CD4-positive, alpha-beta T cell (primary cell): ENCODE measurements at regions not wholly inside any gene's neighbourhood (a gene's known extent, or its start where the extent isn't known, plus 50 kb on each side); places are given as distances from the start of the nearest gene placed in this dataset.

Experiments used
- ATAC-seq: fragments of 200-7000 bp; cut with Tn5 transposase; one replicate; pipeline ENCODE4 v1.10.0; 2022; ENCODE audit warnings: mild to moderate bottlenecking; ENCODE audit not compliant: poor library complexity
- CTCF ChIA-PET: fragments of 350-600 bp; sonication (Branson Sonifier 250); formaldehyde crosslinking; loops from one replicate; lab custom pipeline; 2021; ENCODE audit warnings: antibody characterized with exemption, inconsistent platforms; lab: Charles Lee
- POLR2A ChIA-PET: fragments of 350-600 bp; sonication (Branson Sonifier 250); formaldehyde crosslinking; loops from one replicate; lab custom pipeline; 2021; ENCODE audit warnings: antibody characterized with exemption, inconsistent platforms; lab: Charles Lee
- DNase-seq, 14 experiments: peaks; one replicate each; pipeline ENCODE4 v3.0.0-alpha.2; 2013 to 2020; ENCODE audit warnings: mixed read lengths in 2 of 14
- H3K27ac ChIP-seq, 2 donors: one replicate each; pipeline versions ENCODE4 v1.5.1 to v1.7.0; 2013; ENCODE audit warnings: low read length in 2 of 2, low read depth in 1 of 2, mild to moderate bottlenecking in 1 of 2
- H3K27me3 ChIP-seq, 2 experiments: 1 replicate in 1 of 2; 2 replicates in 1 of 2; pipeline versions ENCODE4 v1.6.1 to v1.7.0; 2013; ENCODE audit warnings: low read length in 2 of 2, control low read depth in 1 of 2, mild to moderate bottlenecking in 1 of 2, moderate library complexity in 1 of 2; ENCODE audit not compliant: insufficient read depth in 2 of 2, control insufficient read depth in 1 of 2
- H3K36me3 ChIP-seq: one replicate; pipeline ENCODE4 v1.6.1; 2013; ENCODE audit warnings: low read length, control low read depth; ENCODE audit not compliant: insufficient read depth
- H3K4me1 ChIP-seq: one replicate; pipeline ENCODE4 v1.6.1; 2013; ENCODE audit warnings: low read length, control low read depth; ENCODE audit not compliant: insufficient read depth
- H3K4me3 ChIP-seq: one replicate; pipeline ENCODE4 v1.5.1; 2013; ENCODE audit warnings: mild to moderate bottlenecking, low read length, moderate library complexity
- H3K9me3 ChIP-seq, 2 experiments: 1 replicate in 1 of 2; 2 replicates in 1 of 2; pipeline versions ENCODE4 v1.6.1 to v1.7.0; 2013; ENCODE audit warnings: low read length in 2 of 2, mild to moderate bottlenecking in 2 of 2, control low read depth in 1 of 2, moderate library complexity in 1 of 2; ENCODE audit not compliant: control insufficient read depth in 1 of 2, insufficient read depth in 1 of 2
- H3K27ac Mint-ChIP-seq: one replicate; pipeline ENCODE4 v1.8.0; 2020; ENCODE audit warnings: mixed read lengths
- H3K27me3 Mint-ChIP-seq: one replicate; pipeline ENCODE4 v1.8.0; 2021; ENCODE audit warnings: mixed read lengths
- H3K36me3 Mint-ChIP-seq: one replicate; pipeline ENCODE4 v1.8.0; 2021; ENCODE audit warnings: low read depth, mixed read lengths
- H3K4me1 Mint-ChIP-seq: one replicate; pipeline ENCODE4 v1.8.0; 2021; ENCODE audit warnings: low read depth, mixed read lengths
- H3K4me3 Mint-ChIP-seq: one replicate; pipeline ENCODE4 v1.8.0; 2020; ENCODE audit warnings: mild to moderate bottlenecking, mixed read lengths
- H3K9me3 Mint-ChIP-seq: one replicate; pipeline ENCODE4 v1.8.0; 2020; ENCODE audit warnings: mixed read lengths
- CTCF ChIP-seq: fragments of 200-600 bp; IDR thresholded peaks from one replicate; pipeline ENCODE4 v1.8.0; 2022; ENCODE audit warnings: antibody characterized with exemption, mild to moderate bottlenecking
- intact Hi-C, 2 experiments: fragments of 100-400 bp; cut with DNase I in 1 of 2; cut with micrococcal nuclease in 1 of 2; formaldehyde crosslinking; loops; one replicate each; pipeline versions ENCODE4 v1.15.1 to v1.9.0; 2023 to 2025; cut with DNase I, micrococcal nuclease

- peaks cover 0 to 4% of the 10 kb centered on the region in 2 experiments for H3K27me3 ChIP-seq
- DNase-seq = peak in 2 of 14 experiments; percentile 10 to 26
- Mint-ChIP-seq H3K27me3 (peaks cover 13% of the 10 kb centered on the region), H3K9me3 (no peaks in the 10 kb centered on the region), H3K4me3 (no peak overlapping the region), H3K4me1 (peaks cover 5% of the 10 kb centered on the region), H3K36me3 (no peaks in the 10 kb centered on the region), H3K27ac (no peak overlapping the region)
- no peaks in the 10 kb centered on the region for H3K36me3 ChIP-seq
- ChIA-PET CTCF (no interaction called here), POLR2A (no interaction called here)
- H3K9me3 ChIP-seq = peaks cover 0 to 5% of the 10 kb centered on the region in 2 experiments
- H3K4me3 ChIP-seq = no peak overlapping the region
- TF ChIP-seq CTCF = no peak
- intact Hi-C loops = no loop called here
- peaks cover 4% of the 10 kb centered on the region for H3K4me1 ChIP-seq
- ATAC-seq = no peak
- no peak overlapping the region for H3K27ac ChIP-seq
Observed at GRCh38 chr9:96139592-96140295, 162.2 kb downstream of the HSD17B3 start.

- Histone ChIP-seq H3K9me3 (peaks cover 0 to 9% of the 10 kb centered on the region in 2 experiments), H3K36me3 (no peaks in the 10 kb centered on the region), H3K27me3 (no peaks in the 10 kb centered on the region), H3K4me3 (no peak overlapping the region), H3K27ac (no peak overlapping the region), H3K4me1 (peaks cover 4% of the 10 kb centered on the region)
- no peak for DNase-seq
- ChIA-PET POLR2A (no interaction called here), CTCF (no interaction called here)
- H3K27ac Mint-ChIP-seq = no peak overlapping the region
- H3K27me3 Mint-ChIP-seq = peaks cover 7% of the 10 kb centered on the region
- peaks cover 3% of the 10 kb centered on the region for H3K9me3 Mint-ChIP-seq
- TF ChIP-seq CTCF = no peak
- no peak for ATAC-seq
- peaks cover 5% of the 10 kb centered on the region for H3K4me1 Mint-ChIP-seq
- intact Hi-C loops = no loop called here
- H3K36me3 Mint-ChIP-seq = no peaks in the 10 kb centered on the region
- H3K4me3 Mint-ChIP-seq = no peak overlapping the region
Observed at GRCh38 chr9:96138616-96139015, 163.4 kb downstream of the HSD17B3 start.

GRCh38 chr9:96137671-96138429 is 164.1 kb downstream of the HSD17B3 start:
- DNase-seq (no peak), ATAC-seq (no peak)
- POLR2A ChIA-PET = no interaction called here
- peaks cover 3% of the 10 kb centered on the region for H3K9me3 Mint-ChIP-seq
- no peak overlapping the region for H3K27ac Mint-ChIP-seq
- Histone ChIP-seq H3K27ac (no peak overlapping the region), H3K9me3 (peaks cover 5 to 12% of the 10 kb centered on the region in 2 experiments), H3K36me3 (no peaks in the 10 kb centered on the region), H3K27me3 (no peaks in the 10 kb centered on the region), H3K4me1 (peaks cover 4% of the 10 kb centered on the region), H3K4me3 (no peak overlapping the region)
- CTCF ChIA-PET = no interaction called here
- intact Hi-C loops = no loop called here
- no peak for TF ChIP-seq CTCF
- no peaks in the 10 kb centered on the region for H3K36me3 Mint-ChIP-seq
- H3K4me1 Mint-ChIP-seq = peaks cover 5% of the 10 kb centered on the region
- H3K4me3 Mint-ChIP-seq = no peak overlapping the region
- H3K27me3 Mint-ChIP-seq = peaks cover 7% of the 10 kb centered on the region
